MV-4-11 (cell line): ENCODE measurements at regions not wholly inside any gene's neighbourhood (a gene's known extent, or its start where the extent isn't known, plus 50 kb on each side); places are given as distances from the start of the nearest gene placed in this dataset.
"Not testable (repeated sequence)": the region's sequence is repeated elsewhere in the genome, so short reads cannot be mapped to it uniquely, and the experiment has no call there.

Experiments used
- DNase-seq: peaks from one replicate; lab custom pipeline; 2025; lab: John Stamatoyannopoulos, UW

DNA sequence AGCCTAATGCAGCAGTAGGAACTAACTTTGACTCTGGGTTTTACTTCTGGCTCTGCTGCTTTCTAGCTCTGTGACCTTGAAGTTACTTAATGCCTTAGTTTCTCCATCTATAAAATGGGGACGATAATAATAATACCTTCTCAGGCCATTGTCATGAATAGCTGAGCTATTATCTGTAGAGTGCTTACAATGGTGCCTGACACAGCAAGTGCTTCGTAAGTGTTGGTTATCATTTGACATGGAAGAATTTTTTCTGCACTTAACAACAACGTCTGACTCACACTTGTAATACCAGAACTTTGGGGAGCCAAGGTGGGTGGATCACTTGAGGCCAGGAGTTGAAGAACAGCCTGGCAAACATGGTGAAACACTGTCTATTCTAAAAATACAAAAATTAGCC, 140.5 kb downstream of the ARL4A start:
- DNase-seq = no peak

DNA sequence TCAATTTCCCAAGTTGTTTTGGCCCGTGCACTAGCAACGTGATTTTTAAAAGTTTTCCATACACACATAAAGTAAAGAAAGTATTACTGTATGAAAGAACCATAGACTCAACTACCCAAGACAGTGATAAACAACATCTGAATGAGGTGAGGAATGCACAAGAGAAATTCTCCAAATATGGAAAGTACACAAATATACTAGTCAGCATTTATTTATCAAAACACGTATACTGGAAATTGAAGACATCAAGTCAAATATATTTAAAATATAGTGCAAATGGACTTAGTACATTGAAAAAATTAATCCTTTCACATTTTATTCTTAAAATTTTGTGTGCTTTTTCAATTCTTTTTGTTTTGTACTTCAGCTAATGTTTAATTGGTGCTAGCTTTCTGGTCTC, 143.6 kb downstream of the ARL4A start:
- DNase-seq = no peak

GRCh38 chr7:12833829-12834228, 146.4 kb downstream of the ARL4A start:
- DNase-seq = no peak

GRCh38 chr7:12834782-12835181, 147.3 kb downstream of the ARL4A start:
- DNase-seq = no peak

- DNase-seq = no peak
These were observed 152.2 kb downstream of the ARL4A start for GRCh38 chr7:12839508-12840153.

GRCh38 chr7:12844732-12845131, 157.3 kb downstream of the ARL4A start:
- not testable (repeated sequence) for DNase-seq

DNA sequence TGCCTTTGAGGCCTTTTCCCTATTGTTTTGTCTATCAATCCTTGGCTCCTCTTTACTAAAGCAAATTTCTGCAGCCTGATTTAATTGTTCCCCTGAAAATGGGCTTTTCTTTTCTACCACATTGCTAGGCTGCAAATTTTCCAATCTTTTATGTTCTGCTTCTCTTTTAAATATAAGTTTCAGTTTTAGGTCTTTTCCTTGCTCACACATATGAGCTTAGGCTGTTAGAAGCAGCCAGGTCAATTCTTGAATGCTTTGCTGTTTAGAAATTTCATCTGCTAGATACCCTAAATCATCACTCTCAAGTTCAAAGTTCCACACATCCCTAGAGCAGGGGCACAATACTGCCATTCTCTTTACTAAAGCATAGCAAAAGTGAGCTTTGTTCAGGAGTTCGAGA, 159.6 kb downstream of the ARL4A start:
- DNase-seq = no peak

- DNase-seq = no peak
These were observed 163.7 kb downstream of the ARL4A start for GRCh38 chr7:12851142-12851541.

GRCh38 chr7:12851841-12852240, 164.4 kb downstream of the ARL4A start:
- no peak for DNase-seq

DNA sequence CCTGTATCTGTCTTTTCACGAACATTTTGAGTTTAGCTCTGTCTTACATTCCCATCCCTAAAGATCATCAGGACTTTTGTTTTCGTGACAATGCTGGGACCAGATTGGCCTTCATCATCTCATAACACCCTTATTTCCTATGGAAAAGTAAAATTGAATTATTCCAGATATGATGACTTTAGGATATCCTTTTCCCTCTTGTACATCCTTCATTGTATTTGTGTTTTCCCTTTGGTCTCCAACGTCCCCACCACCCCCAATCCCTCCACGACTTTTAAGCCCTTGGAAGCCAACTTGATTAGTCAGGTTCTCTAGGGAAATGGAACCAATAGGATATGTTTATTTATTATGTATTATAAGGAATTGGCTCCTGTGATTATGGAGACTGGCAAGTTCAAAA, 167.6 kb downstream of the ARL4A start:
- DNase-seq = no peak

GRCh38 chr7:12859761-12860160, 172.3 kb downstream of the ARL4A start:
- no peak for DNase-seq

DNA sequence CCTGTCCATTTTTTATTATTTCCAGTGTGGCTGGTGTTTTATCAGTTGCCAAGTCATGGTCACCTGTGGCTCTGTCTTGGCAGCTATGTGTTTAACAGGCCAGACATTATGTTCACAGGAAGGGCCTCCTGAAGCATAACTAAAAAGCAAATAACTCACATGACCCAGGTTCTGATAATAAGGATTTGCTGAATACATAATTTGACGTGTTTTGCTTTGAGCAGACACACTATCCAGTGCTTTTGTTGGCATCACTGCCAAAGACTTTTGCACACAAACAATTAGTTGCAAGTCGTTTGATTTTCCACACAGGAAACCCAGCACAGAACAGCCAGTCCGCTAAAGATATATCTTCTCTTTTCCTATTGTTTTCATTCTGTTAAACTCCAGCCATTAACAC, 173.6 kb downstream of the ARL4A start:
- no peak for DNase-seq

GRCh38 chr7:12862146-12862545, 174.7 kb downstream of the ARL4A start:
- no peak for DNase-seq

DNA sequence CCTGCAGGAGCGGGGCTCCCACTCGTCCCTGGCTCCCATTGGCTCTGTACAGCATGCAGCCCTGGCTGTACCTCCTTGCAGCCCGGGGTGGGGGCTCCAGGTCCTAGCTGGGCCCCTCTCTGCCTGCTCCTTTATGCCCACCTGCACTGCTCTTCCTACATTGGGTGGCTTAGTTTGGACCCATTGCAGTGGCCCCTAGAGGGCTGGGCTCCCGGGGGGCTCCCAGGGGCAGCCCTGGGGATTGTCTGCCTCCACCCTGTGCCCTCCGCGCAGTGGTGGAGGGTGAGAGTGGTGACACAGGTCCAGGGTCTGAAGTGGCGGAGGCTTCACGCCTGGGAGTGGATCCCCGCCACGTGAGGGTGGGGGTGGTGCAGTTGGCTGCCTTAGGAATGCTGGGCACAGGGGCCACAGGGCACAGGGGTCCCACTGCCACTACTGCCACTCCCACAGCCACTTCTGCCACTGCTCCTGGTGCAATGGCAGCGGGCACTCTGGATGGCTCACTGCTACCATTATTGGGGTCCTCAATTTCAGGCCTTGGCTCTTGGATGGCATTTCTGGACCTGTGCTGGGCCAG, 177.1 kb downstream of the ARL4A start:
- no peak for DNase-seq

GRCh38 chr7:12865593-12865992, 178.2 kb downstream of the ARL4A start:
- DNase-seq = no peak

GRCh38 chr7:12866207-12866606, 178.8 kb downstream of the ARL4A start:
- no peak for DNase-seq

DNA sequence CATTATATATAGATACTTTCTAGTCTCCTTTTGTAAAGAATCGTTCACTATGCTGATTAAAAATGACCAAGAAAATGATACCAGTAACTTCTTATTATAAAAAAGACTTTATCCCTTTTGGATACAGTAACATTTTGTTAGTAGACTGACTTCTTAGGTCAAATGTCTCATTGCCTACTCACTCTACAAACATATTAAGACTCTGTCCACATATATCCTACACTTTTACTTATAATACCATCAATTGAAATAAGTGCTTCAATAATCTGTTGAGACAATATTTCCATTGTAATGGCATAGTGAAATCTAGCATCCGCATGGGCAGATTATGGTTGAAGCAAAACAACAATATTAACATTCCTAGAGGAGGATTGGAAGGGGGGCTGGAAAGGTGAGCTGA, 180.6 kb downstream of the ARL4A start:
- no peak for DNase-seq

DNA sequence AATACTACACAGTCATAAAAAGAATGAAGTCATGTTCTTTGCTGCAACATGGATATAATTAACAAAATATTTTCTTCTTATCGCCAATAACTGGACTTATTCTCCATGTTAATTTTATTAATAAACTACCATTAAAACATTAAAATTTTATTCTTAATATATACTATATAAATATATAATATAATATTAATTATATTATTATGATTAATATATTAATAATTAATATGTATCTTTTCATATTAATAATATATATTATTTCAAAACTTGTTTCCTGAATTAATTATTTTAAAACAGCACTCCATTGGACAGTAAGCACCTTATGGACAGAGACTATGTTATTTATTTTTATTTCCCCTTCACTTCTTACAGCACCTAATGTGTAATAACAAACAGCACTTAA, 182.8 kb downstream of the ARL4A start:
- DNase-seq = no peak

GRCh38 chr7:12872487-12872886, 185.1 kb downstream of the ARL4A start:
- no peak for DNase-seq

- DNase-seq = no peak
These were observed 186.1 kb downstream of the ARL4A start for GRCh38 chr7:12873571-12873970.

DNA sequence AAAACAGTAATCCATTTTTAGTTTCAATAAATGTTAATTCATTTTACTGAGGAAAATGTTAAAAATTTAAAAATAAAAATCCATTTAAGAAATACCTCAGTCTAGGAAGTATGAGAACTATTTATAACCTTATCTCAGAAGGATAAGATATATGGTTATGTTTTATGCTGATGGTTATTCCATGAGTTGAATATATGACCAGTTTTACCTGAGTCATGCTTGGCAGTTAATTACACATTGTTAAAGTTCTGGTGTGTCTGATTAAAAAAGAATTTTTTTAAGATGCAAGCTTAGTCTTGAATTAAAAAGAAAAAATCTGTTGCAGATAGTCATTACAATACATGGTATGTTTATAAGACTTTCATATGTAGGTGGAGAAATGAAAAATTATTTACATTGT, 191.7 kb downstream of the ARL4A start:
- DNase-seq = no peak

DNA sequence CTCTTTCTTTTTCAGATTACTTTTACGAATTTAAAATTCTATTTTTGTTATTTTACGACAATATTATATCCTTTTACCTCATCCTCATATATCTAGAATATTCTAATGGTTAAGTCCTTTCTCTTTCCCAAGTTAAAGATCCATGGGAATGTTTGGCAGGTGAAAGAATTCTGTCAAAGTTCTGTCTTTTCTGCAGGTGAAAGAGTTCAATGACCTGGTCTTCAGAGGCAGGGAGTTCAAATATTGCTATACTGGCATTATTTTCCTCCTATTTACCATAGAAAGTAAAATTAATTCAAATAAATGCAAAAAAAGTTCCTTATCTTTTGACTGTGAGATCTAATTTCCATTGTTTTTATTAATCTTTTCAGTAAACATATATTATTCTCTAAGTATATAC, 194.3 kb downstream of the ARL4A start:
- DNase-seq = no peak

GRCh38 chr7:12882710-12883109, 195.3 kb downstream of the ARL4A start:
- no peak for DNase-seq

DNA sequence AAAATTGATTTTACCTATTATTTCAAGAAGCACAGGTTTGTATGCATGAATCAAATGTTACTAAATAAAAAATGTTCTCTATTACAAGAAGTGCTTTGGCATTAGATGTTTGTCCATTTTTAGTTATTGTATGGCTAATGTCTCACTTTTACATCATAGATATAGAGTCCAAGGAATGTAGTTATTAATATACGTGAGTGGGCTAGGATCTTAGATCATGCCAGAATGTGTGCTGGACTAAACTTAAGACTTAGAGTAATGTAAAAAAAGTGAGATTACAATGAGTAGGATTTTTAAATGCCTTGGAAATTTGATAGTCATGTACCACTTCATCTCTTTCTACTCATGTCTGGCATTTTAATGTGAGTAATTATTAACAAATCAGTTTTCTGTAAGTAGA, 196.6 kb downstream of the ARL4A start:
- no peak for DNase-seq
